HepG2 (cell line): ENCODE measurements at regions not wholly inside any gene's neighbourhood (a gene's known extent, or its start where the extent isn't known, plus 50 kb on each side); places are given as distances from the start of the nearest gene placed in this dataset.

ENCODE experiments used
- ATAC-seq: fragments of 200-7000 bp; cut with Tn5 transposase; 3 replicates; pipeline ENCODE4 v1.9.1; 2020; ENCODE audit warnings: mild to moderate bottlenecking, moderate library complexity
- BruUV-seq: library from RNA; stranded (reverse); fragments of 400-500 nt; replicated peaks from 2 replicates; lab custom pipeline; 2021; lab: Mats Ljungman, UMichigan
- CTCF ChIA-PET: fragments of 300-600 bp; formaldehyde crosslinking; extraction: SDS; loops from one replicate; lab custom pipeline; 2021; ENCODE audit warnings: low total read pairs, inconsistent platforms, low intra/inter-chr PET ratio; lab: Yijun Ruan, JAX
- POLR2A ChIA-PET: fragments of 350-600 bp; sonication (Branson Sonifier 250); formaldehyde crosslinking; loops from one replicate; lab custom pipeline; 2020; ENCODE audit warnings: antibody characterized with exemption, inconsistent platforms; lab: Yijun Ruan, JAX
- DNase-seq: peaks from one replicate; pipeline ENCODE4 v3.0.0-alpha.2; 2015; ENCODE audit warnings: low spot score
- FAIRE-seq: peaks from 3 replicates; lab custom pipeline; 2011; peaks lifted over from hg19 to GRCh38; lab: Jason Lieb, UNC
- H2AFZ ChIP-seq: one replicate; pipeline ENCODE4 v1.6.1; 2011; ENCODE audit warnings: low read length, inconsistent platforms
- H3K27ac ChIP-seq: fragments of 300-600 bp; 3 replicates; pipeline ENCODE4 v1.8.0; 2011; ENCODE audit warnings: mixed run types, mild to moderate bottlenecking, mixed read lengths, low read length, inconsistent platforms; ENCODE audit not compliant: insufficient read depth; ENCODE audit errors: extremely low read length
- H3K27me3 ChIP-seq, 2 experiments: fragments of 200-600 bp in 1 of 2; 2 replicates in 1 of 2; 3 replicates in 1 of 2; pipeline versions ENCODE4 v1.6.0 to v1.8.0; 2011; ENCODE audit warnings: low read length in 2 of 2, mild to moderate bottlenecking in 2 of 2, moderate library complexity in 2 of 2, inconsistent platforms in 1 of 2; ENCODE audit not compliant: insufficient read depth in 2 of 2, control insufficient read depth in 1 of 2
- H3K36me3 ChIP-seq, 2 experiments: fragments of 200-600 bp in 1 of 2; replicated peaks in 1 of 2; 2 replicates in 1 of 2; 3 replicates in 1 of 2; pipeline versions ENCODE4 v1.5.1 to v1.8.0; 2011; ENCODE audit warnings: low read length in 2 of 2, inconsistent platforms in 1 of 2; ENCODE audit not compliant: insufficient read depth in 2 of 2, control insufficient read depth in 1 of 2
- H3K4me1 ChIP-seq: 2 replicates; pipeline ENCODE4 v1.5.1; 2012; ENCODE audit warnings: low read length, inconsistent platforms; ENCODE audit not compliant: insufficient read depth
- H3K4me2 ChIP-seq: 2 replicates; pipeline ENCODE4 v1.6.0; 2011; ENCODE audit warnings: low read depth, low read length, inconsistent platforms
- H3K4me3 ChIP-seq, 3 experiments: fragments of 200-600 bp in 1 of 3; sonication (generic), shearing (Covaris generic) in 1 of 3; replicated peaks in 1 of 3; 2 replicates each; pipeline ENCODE4 v1.5.1; 2011 to 2016; ENCODE audit warnings: low read length in 3 of 3, inconsistent platforms in 2 of 3, low read depth in 2 of 3, mild to moderate bottlenecking in 2 of 3, control low read depth in 1 of 3, mixed read lengths in 1 of 3; ENCODE audit not compliant: insufficient read depth in 1 of 3
- H3K79me2 ChIP-seq: one replicate; pipeline ENCODE4 v1.6.1; 2011; ENCODE audit warnings: low read length, inconsistent platforms; ENCODE audit not compliant: insufficient read depth
- H3K9ac ChIP-seq: 2 replicates; pipeline ENCODE4 v1.6.0; 2011; ENCODE audit warnings: mild to moderate bottlenecking, low read depth, low read length, inconsistent platforms; ENCODE audit not compliant: insufficient read depth
- H3K9me3 ChIP-seq: 2 replicates; pipeline ENCODE4 v1.5.1; 2012; ENCODE audit warnings: mild to moderate bottlenecking, low read length
- H4K20me1 ChIP-seq: 2 replicates; pipeline ENCODE4 v1.6.0; 2011; ENCODE audit warnings: inconsistent platforms, mild to moderate bottlenecking, low read length, moderate library complexity; ENCODE audit not compliant: insufficient read depth
- CENPX ChIP-seq: sonication (generic); formaldehyde crosslinking; IDR thresholded peaks from 2 replicates; pipeline ENCODE4 v1.9.0; 2021; ENCODE audit warnings: mild to moderate bottlenecking, missing genetic modification reagents, moderate library complexity
- IRX3 ChIP-seq: sonication (generic); formaldehyde crosslinking; IDR thresholded peaks from 2 replicates; pipeline ENCODE4 v1.8.1; 2023; ENCODE audit warnings: mild to moderate bottlenecking, low read depth, missing genetic modification reagents, borderline replicate concordance
- ZNF260 ChIP-seq: sonication (generic); formaldehyde crosslinking; IDR thresholded peaks from 2 replicates; pipeline ENCODE4 v1.4.0; 2020; ENCODE audit warnings: missing genetic modification reagents, low read depth, mild to moderate bottlenecking, borderline replicate concordance
- in situ Hi-C: cut with HindIII; loops from 2 replicates; pipeline ENCODE4 v1.10.0; 2017; ENCODE audit warnings: low pct_unique_long_range_greater_than_20kb; ENCODE audit not compliant: extremely low pct_ligation_motif_present
- intact Hi-C: fragments of 100-400 bp; cut with micrococcal nuclease; formaldehyde crosslinking; loops from one replicate; pipeline ENCODE4 v1.10.0; 2022; ENCODE audit not compliant: unreplicated experiment
- TF ChIP-seq, protein P1 (sequence below): sonication (generic); formaldehyde crosslinking; IDR thresholded peaks from 2 replicates; pipeline ENCODE4 v1.4.0; 2020; ENCODE audit warnings: mild to moderate bottlenecking, missing genetic modification reagents
- TF ChIP-seq, protein P2 (sequence below): sonication (generic); formaldehyde crosslinking; IDR thresholded peaks from 2 replicates; pipeline ENCODE4 v1.5.1; 2020; ENCODE audit warnings: missing genetic modification reagents, mild to moderate bottlenecking, borderline replicate concordance
- TF ChIP-seq, protein P3 (sequence below), 2 experiments: sonication (generic) in 1 of 2; formaldehyde crosslinking in 1 of 2; IDR thresholded peaks; 2 replicates each; pipeline versions ENCODE4 v1.5.1 to v1.6.1; 2011 to 2020; ENCODE audit warnings: borderline replicate concordance in 1 of 2, low read depth in 1 of 2, low read length in 1 of 2, mild to moderate bottlenecking in 1 of 2, missing genetic modification reagents in 1 of 2, moderate library complexity in 1 of 2
- TF ChIP-seq, protein P4 (sequence below), 2 experiments: IDR thresholded peaks; 2 replicates each; pipeline ENCODE4 v1.6.1; 2011 to 2012; ENCODE audit warnings: low read length in 2 of 2, borderline replicate concordance in 1 of 2, low read depth in 1 of 2, mild to moderate bottlenecking in 1 of 2, moderate library complexity in 1 of 2

DNA sequence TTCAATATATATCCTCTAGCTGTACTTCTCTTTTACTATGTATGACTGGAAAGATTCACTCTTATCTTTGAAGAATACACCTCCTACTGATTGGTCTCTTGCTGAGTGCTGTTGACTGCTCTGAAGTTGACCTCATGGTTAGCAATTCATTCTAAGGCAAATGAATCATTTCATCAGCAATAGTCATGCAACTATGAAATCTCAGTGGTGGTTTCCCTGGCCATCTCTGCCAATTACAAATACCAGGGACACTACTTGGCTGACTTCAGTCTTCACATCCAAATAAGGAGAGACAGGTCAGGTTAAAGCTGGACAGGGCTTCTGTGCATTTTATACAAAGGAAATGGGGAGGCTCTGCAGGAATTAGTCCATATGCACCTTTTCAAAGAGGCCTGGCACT, 333.5 kb upstream of the ACTBL2 start:
- FAIRE-seq: no peak
- Histone ChIP-seq H3K4me1 (no peaks in the 10 kb centered on the region), H3K4me2 (no peak overlapping the region), H3K27ac (no peak overlapping the region), H3K36me3 (no peaks in the 10 kb centered on the region), H3K4me3 (no peak overlapping the region), H3K27me3 (no peaks in the 10 kb centered on the region), H3K9ac (no peak overlapping the region), H3K79me2 (no peaks in the 10 kb centered on the region), H4K20me1 (no peaks in the 10 kb centered on the region), H3K9me3 (no peaks in the 10 kb centered on the region), H2AFZ (no peak overlapping the region)
- in situ Hi-C loops: no loop called here
- no peak for ATAC-seq
- DNase-seq: no peak
- ChIA-PET POLR2A (no interaction called here), CTCF (no interaction called here)
- TF ChIP-seq, protein P1, sequence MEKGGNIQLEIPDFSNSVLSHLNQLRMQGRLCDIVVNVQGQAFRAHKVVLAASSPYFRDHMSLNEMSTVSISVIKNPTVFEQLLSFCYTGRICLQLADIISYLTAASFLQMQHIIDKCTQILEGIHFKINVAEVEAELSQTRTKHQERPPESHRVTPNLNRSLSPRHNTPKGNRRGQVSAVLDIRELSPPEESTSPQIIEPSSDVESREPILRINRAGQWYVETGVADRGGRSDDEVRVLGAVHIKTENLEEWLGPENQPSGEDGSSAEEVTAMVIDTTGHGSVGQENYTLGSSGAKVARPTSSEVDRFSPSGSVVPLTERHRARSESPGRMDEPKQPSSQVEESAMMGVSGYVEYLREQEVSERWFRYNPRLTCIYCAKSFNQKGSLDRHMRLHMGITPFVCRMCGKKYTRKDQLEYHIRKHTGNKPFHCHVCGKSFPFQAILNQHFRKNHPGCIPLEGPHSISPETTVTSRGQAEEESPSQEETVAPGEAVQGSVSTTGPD: no peak
- TF ChIP-seq IRX3: no peak
- TF ChIP-seq ZNF260 (CRISPR knock-in tag): no peak
- TF ChIP-seq, protein P2, sequence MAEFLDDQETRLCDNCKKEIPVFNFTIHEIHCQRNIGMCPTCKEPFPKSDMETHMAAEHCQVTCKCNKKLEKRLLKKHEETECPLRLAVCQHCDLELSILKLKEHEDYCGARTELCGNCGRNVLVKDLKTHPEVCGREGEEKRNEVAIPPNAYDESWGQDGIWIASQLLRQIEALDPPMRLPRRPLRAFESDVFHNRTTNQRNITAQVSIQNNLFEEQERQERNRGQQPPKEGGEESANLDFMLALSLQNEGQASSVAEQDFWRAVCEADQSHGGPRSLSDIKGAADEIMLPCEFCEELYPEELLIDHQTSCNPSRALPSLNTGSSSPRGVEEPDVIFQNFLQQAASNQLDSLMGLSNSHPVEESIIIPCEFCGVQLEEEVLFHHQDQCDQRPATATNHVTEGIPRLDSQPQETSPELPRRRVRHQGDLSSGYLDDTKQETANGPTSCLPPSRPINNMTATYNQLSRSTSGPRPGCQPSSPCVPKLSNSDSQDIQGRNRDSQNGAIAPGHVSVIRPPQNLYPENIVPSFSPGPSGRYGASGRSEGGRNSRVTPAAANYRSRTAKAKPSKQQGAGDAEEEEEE: no peak
- TF ChIP-seq, protein P3, sequence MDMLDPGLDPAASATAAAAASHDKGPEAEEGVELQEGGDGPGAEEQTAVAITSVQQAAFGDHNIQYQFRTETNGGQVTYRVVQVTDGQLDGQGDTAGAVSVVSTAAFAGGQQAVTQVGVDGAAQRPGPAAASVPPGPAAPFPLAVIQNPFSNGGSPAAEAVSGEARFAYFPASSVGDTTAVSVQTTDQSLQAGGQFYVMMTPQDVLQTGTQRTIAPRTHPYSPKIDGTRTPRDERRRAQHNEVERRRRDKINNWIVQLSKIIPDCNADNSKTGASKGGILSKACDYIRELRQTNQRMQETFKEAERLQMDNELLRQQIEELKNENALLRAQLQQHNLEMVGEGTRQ (IDR thresholded peaks at IDR 0.05; ENCODE audit: low read depth, low read length): no peak
- TF ChIP-seq, protein P3 (CRISPR knock-in tag; IDR thresholded peaks at IDR 0.05; ENCODE audit: borderline replicate concordance): no peak
- TF ChIP-seq, protein P4, sequence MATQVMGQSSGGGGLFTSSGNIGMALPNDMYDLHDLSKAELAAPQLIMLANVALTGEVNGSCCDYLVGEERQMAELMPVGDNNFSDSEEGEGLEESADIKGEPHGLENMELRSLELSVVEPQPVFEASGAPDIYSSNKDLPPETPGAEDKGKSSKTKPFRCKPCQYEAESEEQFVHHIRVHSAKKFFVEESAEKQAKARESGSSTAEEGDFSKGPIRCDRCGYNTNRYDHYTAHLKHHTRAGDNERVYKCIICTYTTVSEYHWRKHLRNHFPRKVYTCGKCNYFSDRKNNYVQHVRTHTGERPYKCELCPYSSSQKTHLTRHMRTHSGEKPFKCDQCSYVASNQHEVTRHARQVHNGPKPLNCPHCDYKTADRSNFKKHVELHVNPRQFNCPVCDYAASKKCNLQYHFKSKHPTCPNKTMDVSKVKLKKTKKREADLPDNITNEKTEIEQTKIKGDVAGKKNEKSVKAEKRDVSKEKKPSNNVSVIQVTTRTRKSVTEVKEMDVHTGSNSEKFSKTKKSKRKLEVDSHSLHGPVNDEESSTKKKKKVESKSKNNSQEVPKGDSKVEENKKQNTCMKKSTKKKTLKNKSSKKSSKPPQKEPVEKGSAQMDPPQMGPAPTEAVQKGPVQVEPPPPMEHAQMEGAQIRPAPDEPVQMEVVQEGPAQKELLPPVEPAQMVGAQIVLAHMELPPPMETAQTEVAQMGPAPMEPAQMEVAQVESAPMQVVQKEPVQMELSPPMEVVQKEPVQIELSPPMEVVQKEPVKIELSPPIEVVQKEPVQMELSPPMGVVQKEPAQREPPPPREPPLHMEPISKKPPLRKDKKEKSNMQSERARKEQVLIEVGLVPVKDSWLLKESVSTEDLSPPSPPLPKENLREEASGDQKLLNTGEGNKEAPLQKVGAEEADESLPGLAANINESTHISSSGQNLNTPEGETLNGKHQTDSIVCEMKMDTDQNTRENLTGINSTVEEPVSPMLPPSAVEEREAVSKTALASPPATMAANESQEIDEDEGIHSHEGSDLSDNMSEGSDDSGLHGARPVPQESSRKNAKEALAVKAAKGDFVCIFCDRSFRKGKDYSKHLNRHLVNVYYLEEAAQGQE (IDR thresholded peaks at IDR 0.05; ENCODE audit: borderline replicate concordance in 1 of 2, low read depth in 1 of 2, low read length in 2 of 2): no peak
- no peak for TF ChIP-seq CENPX (CRISPR knock-in tag)
- intact Hi-C loops: no loop called here
- no TSS peak for BruUV-seq
